CD4-positive, alpha-beta memory T cell (primary cell): ENCODE measurements at regions not wholly inside any gene's neighbourhood (a gene's known extent, or its start where the extent isn't known, plus 50 kb on each side); places are given as distances from the start of the nearest gene placed in this dataset.

Experiments
- CTCF ChIA-PET: fragments of 350-600 bp; sonication (Branson Sonifier 250); formaldehyde crosslinking; loops from one replicate; lab custom pipeline; 2021; ENCODE audit warnings: inconsistent platforms; ENCODE audit not compliant: partially characterized antibody; lab: Charles Lee
- POLR2A ChIA-PET: fragments of 350-600 bp; sonication (Branson Sonifier 250); formaldehyde crosslinking; loops from one replicate; lab custom pipeline; 2021; ENCODE audit not compliant: partially characterized antibody; lab: Charles Lee
- DNase-seq, 5 donors: peaks; one replicate each; pipeline versions ENCODE4 v3.0.0 to v3.0.0-alpha.2; 2020 to 2022; ENCODE audit warnings: mixed read lengths in 1 of 5
- H3K27ac ChIP-seq: one replicate; pipeline ENCODE4 v1.7.0; 2013; ENCODE audit warnings: low read depth, low read length
- H3K27me3 ChIP-seq: 2 replicates; pipeline ENCODE4 v1.7.0; 2013; ENCODE audit warnings: mild to moderate bottlenecking, low read length, moderate library complexity; ENCODE audit not compliant: insufficient read depth
- H3K36me3 ChIP-seq: 2 replicates; pipeline ENCODE4 v1.7.0; 2013; ENCODE audit warnings: mild to moderate bottlenecking, low read length, moderate library complexity; ENCODE audit not compliant: insufficient read depth
- H3K4me1 ChIP-seq: 2 replicates; pipeline ENCODE4 v1.7.0; 2013; ENCODE audit warnings: mild to moderate bottlenecking, low read length, moderate library complexity; ENCODE audit not compliant: insufficient read depth
- H3K4me3 ChIP-seq, 2 donors: one replicate each; pipeline ENCODE4 v1.7.0; 2013; ENCODE audit warnings: low read length in 2 of 2, mild to moderate bottlenecking in 1 of 2
- H3K9me3 ChIP-seq, 2 donors: one replicate each; pipeline ENCODE4 v1.7.0; 2013; ENCODE audit warnings: low read length in 2 of 2, control low read depth in 1 of 2; ENCODE audit not compliant: control insufficient read depth in 1 of 2
- H3K27ac Mint-ChIP-seq, 7 donors: one replicate each; pipeline ENCODE4 v1.8.0; 2020 to 2021; ENCODE audit warnings: mixed read lengths in 7 of 7, mild to moderate bottlenecking in 6 of 7, inconsistent platforms in 3 of 7, moderate library complexity in 3 of 7
- H3K27me3 Mint-ChIP-seq, 2 donors: one replicate each; pipeline ENCODE4 v1.8.0; 2020 to 2021; ENCODE audit warnings: mixed read lengths in 2 of 2
- H3K36me3 Mint-ChIP-seq, 2 donors: one replicate each; pipeline ENCODE4 v1.8.0; 2020 to 2021; ENCODE audit warnings: mixed read lengths in 2 of 2, inconsistent platforms in 1 of 2, mild to moderate bottlenecking in 1 of 2
- H3K4me1 Mint-ChIP-seq, 4 donors: one replicate each; pipeline ENCODE4 v1.8.0; 2020 to 2021; ENCODE audit warnings: mixed read lengths in 4 of 4, mild to moderate bottlenecking in 1 of 4
- H3K4me3 Mint-ChIP-seq, 8 donors: one replicate each; pipeline ENCODE4 v1.8.0; 2020 to 2021; ENCODE audit warnings: mixed read lengths in 8 of 8, mild to moderate bottlenecking in 7 of 8, moderate library complexity in 6 of 8, inconsistent platforms in 3 of 8
- H3K9me3 Mint-ChIP-seq, 8 donors: one replicate each; pipeline ENCODE4 v1.8.0; 2020 to 2021; ENCODE audit warnings: mixed read lengths in 8 of 8, mild to moderate bottlenecking in 5 of 8, inconsistent platforms in 3 of 8, moderate library complexity in 1 of 8
- intact Hi-C: fragments of 100-400 bp; cut with micrococcal nuclease; formaldehyde crosslinking; loops from one replicate; pipeline ENCODE4 v1.15.1; 2023

- H3K27me3 ChIP-seq = no peaks in the 10 kb centered on the region
- no peaks in the 10 kb centered on the region for H3K4me1 ChIP-seq
- no peaks in the 10 kb centered on the region for H3K9me3 ChIP-seq
- POLR2A ChIA-PET = no interaction called here
- CTCF ChIA-PET = interaction anchor here (1.7 kb wide), 1 partner anchor 9 kb away, joined by 3 read pairs; no protein-coding TSS in a partner anchor
- Mint-ChIP-seq H3K4me1 (peaks cover 0 to 2% (median under 1%) of the 10 kb centered on the region in 4 donors), H3K9me3 (no peaks in the 10 kb centered on the region), H3K36me3 (no peaks in the 10 kb centered on the region), H3K4me3 (no peak overlapping the region), H3K27ac (no peak overlapping the region), H3K27me3 (no peaks in the 10 kb centered on the region)
- no peak overlapping the region for H3K4me3 ChIP-seq
- intact Hi-C loops = no loop called here
- no peak overlapping the region for H3K27ac ChIP-seq
- DNase-seq = no peak
- no peaks in the 10 kb centered on the region for H3K36me3 ChIP-seq
Measured at GRCh38 chr3:177370246-177370822, 173.1 kb upstream of the TBL1XR1 start.

GRCh38 chr3:177371146-177371545, 173.9 kb upstream of the TBL1XR1 start:
- no peaks in the 10 kb centered on the region for H3K36me3 Mint-ChIP-seq
- H3K4me3 ChIP-seq = no peak overlapping the region
- H3K36me3 ChIP-seq = no peaks in the 10 kb centered on the region
- no peak overlapping the region for H3K27ac ChIP-seq
- ChIA-PET POLR2A (interaction anchor here (1.0 kb wide), 1 partner anchor 175 kb away, joined by 4 read pairs; no protein-coding TSS in a partner anchor), CTCF (interaction anchor here (1.8 kb wide), 1 partner anchor 10 kb away, joined by 7 read pairs; no protein-coding TSS in a partner anchor)
- peaks cover 0 to 5% (median 1%) of the 10 kb centered on the region in 4 donors for H3K4me1 Mint-ChIP-seq
- H3K9me3 Mint-ChIP-seq = no peaks in the 10 kb centered on the region
- no peak overlapping the region for H3K27ac Mint-ChIP-seq
- no peaks in the 10 kb centered on the region for H3K9me3 ChIP-seq
- no peak for DNase-seq
- H3K27me3 ChIP-seq = no peaks in the 10 kb centered on the region
- H3K4me3 Mint-ChIP-seq = no peak overlapping the region
- no peaks in the 10 kb centered on the region for H3K27me3 Mint-ChIP-seq
- intact Hi-C loops = no loop called here
- no peaks in the 10 kb centered on the region for H3K4me1 ChIP-seq

- Mint-ChIP-seq H3K27me3 (no peaks in the 10 kb centered on the region), H3K27ac (no peak overlapping the region), H3K36me3 (no peaks in the 10 kb centered on the region), H3K4me3 (no peak overlapping the region), H3K4me1 (peaks cover 0 to 5% (median 2%) of the 10 kb centered on the region in 4 donors), H3K9me3 (no peaks in the 10 kb centered on the region)
- Histone ChIP-seq H3K36me3 (no peaks in the 10 kb centered on the region), H3K27ac (no peak overlapping the region), H3K4me1 (no peaks in the 10 kb centered on the region), H3K4me3 (no peak overlapping the region), H3K9me3 (no peaks in the 10 kb centered on the region), H3K27me3 (no peaks in the 10 kb centered on the region)
- POLR2A ChIA-PET = interaction anchor here (1.0 kb wide), 1 partner anchor 175 kb away, joined by 4 read pairs; no protein-coding TSS in a partner anchor
- intact Hi-C loops = no loop called here
- CTCF ChIA-PET = interaction anchor here (1.0 to 1.8 kb wide), 2 partner anchors 9 to 11 kb away, joined by 3 to 7 read pairs; no protein-coding TSS in a partner anchor
- no peak for DNase-seq
Measured at GRCh38 chr3:177371888-177372287, 174.6 kb upstream of the TBL1XR1 start.

GRCh38 chr3:177374323-177374722, 177.0 kb upstream of the TBL1XR1 start:
- no peak overlapping the region for H3K4me3 ChIP-seq
- peaks cover 6 to 14% (median 9%) of the 10 kb centered on the region in 4 donors for H3K4me1 Mint-ChIP-seq
- H3K27me3 Mint-ChIP-seq = no peaks in the 10 kb centered on the region
- no peaks in the 10 kb centered on the region for H3K4me1 ChIP-seq
- no peak overlapping the region for H3K4me3 Mint-ChIP-seq
- H3K27ac Mint-ChIP-seq = no peak overlapping the region
- no peaks in the 10 kb centered on the region for H3K27me3 ChIP-seq
- DNase-seq = no peak
- intact Hi-C loops = no loop called here
- H3K9me3 ChIP-seq = no peaks in the 10 kb centered on the region
- no peaks in the 10 kb centered on the region for H3K36me3 Mint-ChIP-seq
- H3K9me3 Mint-ChIP-seq = no peaks in the 10 kb centered on the region
- ChIA-PET POLR2A (no interaction called here), CTCF (no interaction called here)
- no peak overlapping the region for H3K27ac ChIP-seq
- H3K36me3 ChIP-seq = no peaks in the 10 kb centered on the region

- Mint-ChIP-seq H3K36me3 (no peaks in the 10 kb centered on the region), H3K9me3 (peaks cover 0 to 3% (median 2%) of the 10 kb centered on the region in 8 donors), H3K27ac (peak overlapping the region in 2 of 7 donors; percentile 10 to 95), H3K4me3 (no peak overlapping the region), H3K4me1 (peaks cover 6 to 14% (median 9%) of the 10 kb centered on the region in 4 donors), H3K27me3 (no peaks in the 10 kb centered on the region)
- no peaks in the 10 kb centered on the region for H3K9me3 ChIP-seq
- no peaks in the 10 kb centered on the region for H3K36me3 ChIP-seq
- DNase-seq = no peak
- no peaks in the 10 kb centered on the region for H3K4me1 ChIP-seq
- POLR2A ChIA-PET = no interaction called here
- CTCF ChIA-PET = interaction anchor here (0.6 kb wide), 1 partner anchor 324 kb away, joined by 3 read pairs; no protein-coding TSS in a partner anchor
- no peaks in the 10 kb centered on the region for H3K27me3 ChIP-seq
- no peak overlapping the region for H3K27ac ChIP-seq
- intact Hi-C loops = loop anchor here (5.0 kb wide), 1 partner anchor 323 kb away; no protein-coding TSS in a partner anchor
- H3K4me3 ChIP-seq = no peak overlapping the region
Measured at GRCh38 chr3:177375316-177375715, 178.0 kb upstream of the TBL1XR1 start.

GRCh38 chr3:177377166-177377565, 179.9 kb upstream of the TBL1XR1 start:
- Histone ChIP-seq H3K4me3 (no peak overlapping the region), H3K9me3 (no peaks in the 10 kb centered on the region), H3K27me3 (no peaks in the 10 kb centered on the region), H3K27ac (no peak overlapping the region), H3K36me3 (no peaks in the 10 kb centered on the region), H3K4me1 (no peaks in the 10 kb centered on the region)
- Mint-ChIP-seq H3K4me3 (no peak overlapping the region), H3K9me3 (peaks cover 0 to 8% (median 3%) of the 10 kb centered on the region in 8 donors), H3K36me3 (no peaks in the 10 kb centered on the region), H3K27me3 (no peaks in the 10 kb centered on the region), H3K27ac (peak overlapping the region in 1 of 7 donors; percentile 31), H3K4me1 (peaks cover 6 to 14% (median 9%) of the 10 kb centered on the region in 4 donors)
- DNase-seq = no peak
- CTCF ChIA-PET = interaction anchor here (0.8 kb wide), 1 partner anchor 326 kb away, joined by 3 read pairs; no protein-coding TSS in a partner anchor
- POLR2A ChIA-PET = interaction anchor here (0.6 kb wide), 1 partner anchor 17 kb away, joined by 3 read pairs; no protein-coding TSS in a partner anchor
- intact Hi-C loops = loop anchor here (5.0 kb wide), 1 partner anchor 325 kb away; no protein-coding TSS in a partner anchor

GRCh38 chr3:177378168-177378567, 180.9 kb upstream of the TBL1XR1 start:
- H3K27me3 ChIP-seq = no peaks in the 10 kb centered on the region
- no peaks in the 10 kb centered on the region for H3K36me3 ChIP-seq
- H3K4me3 ChIP-seq = no peak overlapping the region
- intact Hi-C loops = loop anchor here (5.0 kb wide), 1 partner anchor 326 kb away; no protein-coding TSS in a partner anchor
- peak overlapping the region in 1 of 8 donors; percentile 8 for H3K4me3 Mint-ChIP-seq
- DNase-seq = peak; percentile 9 to 45 (median 25)
- no peak overlapping the region for H3K27ac ChIP-seq
- no peaks in the 10 kb centered on the region for H3K4me1 ChIP-seq
- POLR2A ChIA-PET = no interaction called here
- H3K36me3 Mint-ChIP-seq = no peaks in the 10 kb centered on the region
- no peaks in the 10 kb centered on the region for H3K9me3 ChIP-seq
- H3K27ac Mint-ChIP-seq = peak overlapping the region in 5 of 7 donors; percentile 13 to 78 (median 67)
- peaks cover 6 to 14% (median 9%) of the 10 kb centered on the region in 4 donors for H3K4me1 Mint-ChIP-seq
- CTCF ChIA-PET = interaction anchor here (0.8 kb wide), 1 partner anchor 327 kb away, joined by 3 read pairs; no protein-coding TSS in a partner anchor
- H3K27me3 Mint-ChIP-seq = no peaks in the 10 kb centered on the region
- peaks cover 0 to 9% (median 4%) of the 10 kb centered on the region in 8 donors for H3K9me3 Mint-ChIP-seq
